Neural cell (in vitro differentiated cells): ENCODE measurements at regions not wholly inside any gene's neighbourhood (a gene's known extent, or its start where the extent isn't known, plus 50 kb on each side); places are given as distances from the start of the nearest gene placed in this dataset.

ENCODE experiments used
- H2AFZ ChIP-seq: fragments of 200-600, 300-800 bp; sonication (generic), shearing (Covaris generic); 2 replicates; pipeline ENCODE4 v1.6.0; 2014; ENCODE audit warnings: low read depth, mild to moderate bottlenecking, antibody characterized with exemption, low read length, moderate library complexity
- H3F3A ChIP-seq: fragments of 200-600 bp; shearing (Covaris generic); 2 replicates; pipeline ENCODE4 v1.6.1; 2016; ENCODE audit warnings: mild to moderate bottlenecking, moderate library complexity, mixed read lengths, antibody characterized with exemption, low read length; ENCODE audit not compliant: insufficient read depth, poor library complexity, severe bottlenecking
- H3K27ac ChIP-seq: fragments of 200-600, 300-800 bp; sonication (generic), shearing (Covaris generic); 2 replicates; pipeline ENCODE4 v1.5.1; 2014; ENCODE audit warnings: mild to moderate bottlenecking, low read length, moderate library complexity
- H3K27me3 ChIP-seq: fragments of 300-800, 200-600 bp; sonication (generic), shearing (Covaris generic); 2 replicates; pipeline ENCODE4 v1.6.0; 2014; ENCODE audit warnings: mild to moderate bottlenecking, low read depth, low read length, moderate library complexity; ENCODE audit not compliant: insufficient read depth
- H3K36me3 ChIP-seq: fragments of 300-800, 200-600 bp; sonication (generic), shearing (Covaris generic); 2 replicates; pipeline ENCODE4 v1.5.1; 2014; ENCODE audit warnings: mild to moderate bottlenecking, antibody characterized with exemption, low read length, moderate library complexity; ENCODE audit not compliant: insufficient read depth
- H3K4me2 ChIP-seq: fragments of 300-800, 200-600 bp; sonication (generic), shearing (Covaris generic); 2 replicates; pipeline ENCODE4 v1.6.0; 2014; ENCODE audit warnings: mild to moderate bottlenecking, low read length
- H3K4me3 ChIP-seq: fragments of 300-800, 200-600 bp; sonication (generic), shearing (Covaris generic); 2 replicates; pipeline ENCODE4 v1.5.1; 2014; ENCODE audit warnings: mild to moderate bottlenecking, low read length, moderate library complexity
- H3K79me2 ChIP-seq: fragments of 200-600 bp; shearing (Covaris generic); replicated peaks from 2 replicates; pipeline ENCODE4 v1.6.0; 2014; ENCODE audit warnings: mild to moderate bottlenecking, low read length, moderate library complexity; ENCODE audit not compliant: insufficient read depth
- H3K9ac ChIP-seq: fragments of 300-800, 200-600 bp; sonication (generic), shearing (Covaris generic); 2 replicates; pipeline ENCODE4 v1.6.1; 2016; ENCODE audit warnings: mild to moderate bottlenecking, low read length, mixed read lengths
- H3K9me2 ChIP-seq: fragments of 200-600 bp; shearing (Covaris generic); 2 replicates; pipeline ENCODE4 v1.6.1; 2016; ENCODE audit warnings: mild to moderate bottlenecking, low read length, mixed read lengths; ENCODE audit not compliant: insufficient read depth
- H3K9me3 ChIP-seq: fragments of 200-600, 300-800 bp; sonication (generic), shearing (Covaris generic); 2 replicates; pipeline ENCODE4 v1.6.1; 2016; ENCODE audit warnings: mild to moderate bottlenecking, mixed run types, low read length, moderate library complexity, mixed read lengths
- H4K20me1 ChIP-seq: fragments of 200-600 bp; shearing (Covaris generic); 2 replicates; pipeline ENCODE4 v1.6.1; 2016; ENCODE audit warnings: mild to moderate bottlenecking, mixed run types; ENCODE audit not compliant: insufficient read depth
- EP300 ChIP-seq: fragments of 450-650 bp; conservative IDR thresholded peaks from 2 replicates; pipeline ENCODE4 v1.6.1; 2014; ENCODE audit warnings: antibody characterized with exemption, mild to moderate bottlenecking, moderate library complexity; ENCODE audit not compliant: poor library complexity, severe bottlenecking
- EZH2 ChIP-seq: fragments of 200-600, 300-800 bp; shearing (Covaris generic), sonication (generic); IDR thresholded peaks from 2 replicates; pipeline ENCODE4 v1.6.1; 2014; ENCODE audit warnings: antibody characterized with exemption, low read length, borderline replicate concordance, mild to moderate bottlenecking; ENCODE audit not compliant: insufficient read depth, poor library complexity, severe bottlenecking
- MXI1 ChIP-seq: fragments of 450-650 bp; conservative IDR thresholded peaks from 2 replicates; pipeline ENCODE4 v1.6.1; 2014; ENCODE audit warnings: antibody characterized with exemption, mild to moderate bottlenecking; ENCODE audit not compliant: poor library complexity, severe bottlenecking
- POLR2AphosphoS5 ChIP-seq: IDR thresholded peaks from 2 replicates; pipeline ENCODE4 v1.6.1; 2012
- RAD21 ChIP-seq: fragments of 450-650 bp; conservative IDR thresholded peaks from 2 replicates; pipeline ENCODE4 v1.6.1; 2014; ENCODE audit warnings: antibody characterized with exemption, mild to moderate bottlenecking, moderate library complexity
- REST ChIP-seq: IDR thresholded peaks from 2 replicates; pipeline ENCODE4 v1.6.1; 2012; ENCODE audit warnings: borderline replicate concordance
- SMC3 ChIP-seq: fragments of 450-650 bp; conservative IDR thresholded peaks from 2 replicates; pipeline ENCODE4 v1.6.1; 2014; ENCODE audit warnings: antibody characterized with exemption, mild to moderate bottlenecking, moderate library complexity; ENCODE audit not compliant: poor library complexity
- TAF1 ChIP-seq: IDR thresholded peaks from 2 replicates; pipeline ENCODE4 v1.6.1; 2012; ENCODE audit warnings: low read depth
- TF ChIP-seq, protein P1 (sequence below): fragments of 450-650 bp; IDR thresholded peaks from 2 replicates; pipeline ENCODE4 v1.5.1; 2014; ENCODE audit warnings: antibody characterized with exemption, mild to moderate bottlenecking, moderate library complexity; ENCODE audit not compliant: poor library complexity, severe bottlenecking

GRCh38 chr1:57925226-57925625 is 501.4 kb upstream of the DAB1 start:
- H2AFZ ChIP-seq: no peak overlapping the region
- H3K27ac ChIP-seq: no peak overlapping the region
- H3K9ac ChIP-seq: no peak overlapping the region
- no peaks in the 10 kb centered on the region for H3F3A ChIP-seq
- H3K79me2 ChIP-seq: no peaks in the 10 kb centered on the region
- no peak overlapping the region for H3K4me3 ChIP-seq
- no peak overlapping the region for H3K4me2 ChIP-seq
- TF ChIP-seq RAD21 (no peak), MXI1 (no peak), REST (no peak)
- no peaks in the 10 kb centered on the region for H3K9me2 ChIP-seq
- H4K20me1 ChIP-seq: no peaks in the 10 kb centered on the region
- no peaks in the 10 kb centered on the region for H3K27me3 ChIP-seq
- H3K9me3 ChIP-seq: no peaks in the 10 kb centered on the region
- no peaks in the 10 kb centered on the region for H3K36me3 ChIP-seq

GRCh38 chr1:57922130-57922529 is 498.3 kb upstream of the DAB1 start:
- Histone ChIP-seq H3K27ac (no peak overlapping the region), H3K4me2 (no peak overlapping the region), H3F3A (no peaks in the 10 kb centered on the region), H3K9me3 (no peaks in the 10 kb centered on the region), H3K9me2 (no peaks in the 10 kb centered on the region), H3K27me3 (no peaks in the 10 kb centered on the region), H3K4me3 (no peak overlapping the region), H4K20me1 (no peaks in the 10 kb centered on the region), H3K79me2 (no peaks in the 10 kb centered on the region), H2AFZ (no peak overlapping the region), H3K9ac (no peak overlapping the region), H3K36me3 (no peaks in the 10 kb centered on the region)
- no peak for TF ChIP-seq EP300
- no peak for TF ChIP-seq POLR2AphosphoS5
- no peak for TF ChIP-seq MXI1
- no peak for TF ChIP-seq EZH2
- TF ChIP-seq TAF1: no peak
- TF ChIP-seq REST: no peak
- no peak for TF ChIP-seq RAD21

GRCh38 chr1:57916041-57916440 is 492.2 kb upstream of the DAB1 start:
- Histone ChIP-seq H3K4me3 (no peak overlapping the region), H3K9me2 (no peaks in the 10 kb centered on the region)

More at GRCh38 chr1:57916041-57916440, 492.2 kb upstream of the DAB1 start:
- H3K9me3 ChIP-seq: no peaks in the 10 kb centered on the region
- no peak overlapping the region for H3K4me2 ChIP-seq
- no peak overlapping the region for H3K27ac ChIP-seq
- no peaks in the 10 kb centered on the region for H3F3A ChIP-seq
- no peaks in the 10 kb centered on the region for H3K27me3 ChIP-seq
- H4K20me1 ChIP-seq: no peaks in the 10 kb centered on the region
- no peaks in the 10 kb centered on the region for H3K36me3 ChIP-seq
- H3K9ac ChIP-seq: no peak overlapping the region
- TF ChIP-seq, protein P1, sequence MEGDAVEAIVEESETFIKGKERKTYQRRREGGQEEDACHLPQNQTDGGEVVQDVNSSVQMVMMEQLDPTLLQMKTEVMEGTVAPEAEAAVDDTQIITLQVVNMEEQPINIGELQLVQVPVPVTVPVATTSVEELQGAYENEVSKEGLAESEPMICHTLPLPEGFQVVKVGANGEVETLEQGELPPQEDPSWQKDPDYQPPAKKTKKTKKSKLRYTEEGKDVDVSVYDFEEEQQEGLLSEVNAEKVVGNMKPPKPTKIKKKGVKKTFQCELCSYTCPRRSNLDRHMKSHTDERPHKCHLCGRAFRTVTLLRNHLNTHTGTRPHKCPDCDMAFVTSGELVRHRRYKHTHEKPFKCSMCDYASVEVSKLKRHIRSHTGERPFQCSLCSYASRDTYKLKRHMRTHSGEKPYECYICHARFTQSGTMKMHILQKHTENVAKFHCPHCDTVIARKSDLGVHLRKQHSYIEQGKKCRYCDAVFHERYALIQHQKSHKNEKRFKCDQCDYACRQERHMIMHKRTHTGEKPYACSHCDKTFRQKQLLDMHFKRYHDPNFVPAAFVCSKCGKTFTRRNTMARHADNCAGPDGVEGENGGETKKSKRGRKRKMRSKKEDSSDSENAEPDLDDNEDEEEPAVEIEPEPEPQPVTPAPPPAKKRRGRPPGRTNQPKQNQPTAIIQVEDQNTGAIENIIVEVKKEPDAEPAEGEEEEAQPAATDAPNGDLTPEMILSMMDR: no peak
- TF ChIP-seq POLR2AphosphoS5: no peak
- no peak for TF ChIP-seq REST
- TF ChIP-seq EZH2: no peak
- TF ChIP-seq RAD21: no peak
- no peak for TF ChIP-seq EP300
- no peak for TF ChIP-seq MXI1
- TF ChIP-seq SMC3: no peak
- no peak for TF ChIP-seq TAF1
- H3K79me2 ChIP-seq: no peaks in the 10 kb centered on the region
- no peak overlapping the region for H2AFZ ChIP-seq
